HEK293T (cell line): ENCODE measurements at regions not wholly inside any gene's neighbourhood (a gene's known extent, or its start where the extent isn't known, plus 50 kb on each side); places are given as distances from the start of the nearest gene placed in this dataset.

Experiments used
- CTCF ChIA-PET: fragments of 350-600 bp; formaldehyde crosslinking; extraction: SDS; loops from one replicate; lab custom pipeline; 2021; ENCODE audit warnings: antibody characterized with exemption, inconsistent platforms; lab: Yijun Ruan, JAX
- POLR2A ChIA-PET: fragments of 350-600 bp; formaldehyde crosslinking; extraction: SDS; loops from one replicate; lab custom pipeline; 2020; ENCODE audit warnings: antibody characterized with exemption, inconsistent platforms; lab: Yijun Ruan, JAX
- DNase-seq: peaks from one replicate; pipeline ENCODE4 v3.0.0; 2012; ENCODE audit warnings: mixed read lengths; ENCODE audit errors: extremely low spot score
- ARNT ChIP-seq: fragments of 450-650 bp; IDR thresholded peaks from 2 replicates; pipeline ENCODE4 v1.6.1; 2017; ENCODE audit warnings: mild to moderate bottlenecking
- BHLHE40 ChIP-seq: fragments of 450-650 bp; IDR thresholded peaks from 2 replicates; pipeline ENCODE4 v1.6.1; 2016; ENCODE audit warnings: mild to moderate bottlenecking, moderate library complexity, borderline replicate concordance
- CTBP1 ChIP-seq: fragments of 450-650 bp; IDR thresholded peaks from 2 replicates; pipeline ENCODE4 v1.6.1; 2016; ENCODE audit warnings: borderline replicate concordance
- ELF4 ChIP-seq: fragments of 450-650 bp; IDR thresholded peaks from 2 replicates; pipeline ENCODE4 v1.6.1; 2017; ENCODE audit warnings: antibody characterized with exemption
- FOXA1 ChIP-seq: fragments of 450-650 bp; IDR thresholded peaks from 2 replicates; pipeline ENCODE4 v1.6.1; 2016; ENCODE audit warnings: mild to moderate bottlenecking
- FOXK2 ChIP-seq: fragments of 450-650 bp; IDR thresholded peaks from 2 replicates; pipeline ENCODE4 v1.6.1; 2016; ENCODE audit warnings: mild to moderate bottlenecking
- FOXM1 ChIP-seq: fragments of 450-650 bp; IDR thresholded peaks from 2 replicates; pipeline ENCODE4 v1.6.1; 2017; ENCODE audit warnings: mild to moderate bottlenecking, borderline replicate concordance
- HDGF ChIP-seq: fragments of 450-650 bp; IDR thresholded peaks from 2 replicates; pipeline ENCODE4 v1.6.1; 2017; ENCODE audit warnings: antibody characterized with exemption, borderline replicate concordance
- L3MBTL2 ChIP-seq: fragments of 450-650 bp; conservative IDR thresholded peaks from 2 replicates; pipeline ENCODE4 v1.6.1; 2016; ENCODE audit warnings: mild to moderate bottlenecking
- LEF1 ChIP-seq: fragments of 450-650 bp; IDR thresholded peaks from 2 replicates; pipeline ENCODE4 v1.6.1; 2017; ENCODE audit warnings: mild to moderate bottlenecking, borderline replicate concordance
- NFRKB ChIP-seq: fragments of 450-650 bp; IDR thresholded peaks from 2 replicates; pipeline ENCODE4 v1.6.1; 2016; ENCODE audit warnings: mild to moderate bottlenecking, moderate library complexity
- PKNOX1 ChIP-seq: fragments of 450-650 bp; IDR thresholded peaks from 2 replicates; pipeline ENCODE4 v1.6.1; 2016
- SP1 ChIP-seq: fragments of 450-650 bp; IDR thresholded peaks from 2 replicates; pipeline ENCODE4 v1.6.1; 2017
- SUZ12 ChIP-seq: fragments of 450-650 bp; IDR thresholded peaks from 2 replicates; pipeline ENCODE4 v1.6.1; 2016; ENCODE audit warnings: mild to moderate bottlenecking
- TARDBP ChIP-seq: fragments of 450-650 bp; IDR thresholded peaks from 2 replicates; pipeline ENCODE4 v1.6.1; 2016
- ZNF384 ChIP-seq: fragments of 450-650 bp; IDR thresholded peaks from 2 replicates; pipeline ENCODE4 v1.6.1; 2016

GRCh38 chr12:43159506-43159905, 392.5 kb downstream of the ADAMTS20 start:
- ChIA-PET POLR2A (no interaction called here), CTCF (no interaction called here)
- no peak for DNase-seq
- no peak for TF ChIP-seq ZNF384

DNA sequence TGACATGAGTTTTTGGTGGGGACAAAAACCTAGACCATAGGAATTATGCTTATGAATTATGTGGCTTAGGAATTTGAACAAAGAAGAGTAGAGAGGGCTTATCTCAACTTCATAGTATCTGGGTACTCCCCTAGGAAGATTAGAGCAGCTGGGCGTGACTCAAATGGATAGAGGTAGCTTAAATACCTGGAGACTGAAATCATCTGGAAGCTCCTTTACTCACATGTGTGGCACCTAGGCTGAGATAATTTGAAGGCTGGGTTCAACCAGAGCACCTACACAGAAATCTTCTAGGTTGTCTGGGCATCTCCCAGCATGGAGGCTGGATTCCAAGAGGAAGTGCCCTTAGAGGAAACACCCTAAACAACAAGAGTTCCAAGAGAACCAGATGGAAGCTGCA, 393.9 kb downstream of the ADAMTS20 start:
- DNase-seq: no peak
- no peak for TF ChIP-seq ZNF384
- no peak for TF ChIP-seq TARDBP
- no peak for TF ChIP-seq SUZ12
- no peak for TF ChIP-seq FOXM1
- no peak for TF ChIP-seq FOXK2
- no peak for TF ChIP-seq BHLHE40
- no peak for TF ChIP-seq NFRKB
- no peak for TF ChIP-seq ARNT
- TF ChIP-seq L3MBTL2: no peak
- TF ChIP-seq CTBP1: no peak
- TF ChIP-seq LEF1: no peak
- TF ChIP-seq HDGF: no peak
- no peak for TF ChIP-seq FOXA1
- TF ChIP-seq SP1: no peak
- ChIA-PET CTCF (no interaction called here), POLR2A (no interaction called here)

- no peak for DNase-seq
- ChIA-PET CTCF (no interaction called here), POLR2A (no interaction called here)
- TF ChIP-seq CTBP1 (no peak), ARNT (no peak), ZNF384 (no peak), FOXA1 (no peak), LEF1 (no peak), TARDBP (no peak), FOXK2 (no peak)
These were observed 396.6 kb downstream of the ADAMTS20 start for GRCh38 chr12:43155376-43155775.

DNA sequence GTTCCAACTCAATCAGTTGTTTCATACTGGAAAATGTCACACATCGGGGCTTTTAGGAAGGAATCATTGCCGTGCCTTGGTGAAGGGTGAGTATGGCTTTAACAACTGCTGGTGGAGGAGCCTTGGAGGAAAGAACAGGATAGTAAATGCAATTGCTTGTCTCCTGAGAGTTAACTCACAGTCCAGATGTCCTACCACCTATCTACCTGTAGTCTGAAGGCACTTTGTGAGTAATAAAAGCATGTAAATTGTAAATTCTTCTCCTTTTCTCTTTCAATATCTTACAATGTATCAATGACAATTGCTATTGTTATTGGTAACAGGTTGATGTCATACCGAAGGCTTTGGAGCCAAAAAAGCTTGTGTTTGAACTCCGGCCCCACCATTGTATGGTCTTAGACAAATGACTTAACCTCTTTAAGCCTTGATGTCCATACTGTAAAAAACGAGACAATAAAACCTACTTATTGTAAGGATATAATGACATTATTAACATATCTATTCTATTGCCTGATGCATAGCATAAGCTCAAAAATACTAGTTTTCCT, 397.4 kb downstream of the ADAMTS20 start:
- no peak for DNase-seq
- TF ChIP-seq ARNT (no peak), FOXK2 (no peak), SP1 (no peak), FOXM1 (no peak), CTBP1 (no peak), NFRKB (no peak), TARDBP (no peak), LEF1 (no peak), FOXA1 (no peak), ZNF384 (no peak), PKNOX1 (no peak), SUZ12 (no peak), L3MBTL2 (no peak)
- CTCF ChIA-PET: no interaction called here
- POLR2A ChIA-PET: no interaction called here

GRCh38 chr12:43151441-43151981, 400.5 kb downstream of the ADAMTS20 start:
- CTCF ChIA-PET: no interaction called here
- TF ChIP-seq FOXK2 (no peak), BHLHE40 (no peak), PKNOX1 (no peak), HDGF (no peak), TARDBP (no peak), NFRKB (no peak), ZNF384 (no peak), SUZ12 (no peak), L3MBTL2 (no peak), ARNT (no peak), FOXA1 (no peak), SP1 (no peak), FOXM1 (no peak), LEF1 (no peak)
- POLR2A ChIA-PET: no interaction called here
- DNase-seq: no peak

DNA sequence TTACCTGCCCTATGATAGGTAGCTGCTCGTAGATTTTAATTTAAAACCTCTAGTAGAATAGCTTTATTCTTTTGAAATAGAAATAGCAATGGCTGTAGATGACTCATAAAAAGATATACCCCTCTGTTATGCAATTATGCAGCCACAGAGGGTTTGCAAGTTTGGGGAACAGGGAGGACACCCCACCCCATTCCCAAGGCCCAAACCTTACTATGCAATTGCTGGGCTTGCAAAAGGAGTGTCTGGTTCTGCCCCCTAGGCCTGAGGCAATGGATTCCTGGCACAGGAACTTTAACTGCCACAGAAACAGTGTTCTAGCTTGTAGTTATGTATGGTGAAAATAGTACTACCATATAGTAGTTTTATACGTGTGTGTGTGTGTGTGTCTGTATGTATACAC, 403.3 kb downstream of the ADAMTS20 start:
- POLR2A ChIA-PET: no interaction called here
- no peak for DNase-seq

More for the DNA sequence above, 403.3 kb downstream of the ADAMTS20 start:
- CTCF ChIA-PET: no interaction called here
- TF ChIP-seq FOXM1 (no peak), TARDBP (no peak), HDGF (no peak), PKNOX1 (no peak), SUZ12 (no peak), CTBP1 (no peak), NFRKB (no peak), ELF4 (no peak), L3MBTL2 (no peak), FOXK2 (no peak), SP1 (no peak), LEF1 (no peak), BHLHE40 (no peak), FOXA1 (no peak)
